CD4-positive, alpha-beta T cell treated with Interleukin-21 for 1 hour (primary cell): ENCODE measurements at regions not wholly inside any gene's neighbourhood (a gene's known extent, or its start where the extent isn't known, plus 50 kb on each side); places are given as distances from the start of the nearest gene placed in this dataset.
"Not testable (repeated sequence)": the region's sequence is repeated elsewhere in the genome, so short reads cannot be mapped to it uniquely, and the experiment has no call there.

Experiments
- DNase-seq: peaks from one replicate; pipeline ENCODE4 v3.0.0-alpha.2; 2020

- no peak for DNase-seq
Measured at GRCh38 chr20:47406849-47407682, 50.6 kb upstream of the ZMYND8 start.

GRCh38 chr20:47411161-47411560, 54.7 kb upstream of the ZMYND8 start:
- DNase-seq = no peak

DNA sequence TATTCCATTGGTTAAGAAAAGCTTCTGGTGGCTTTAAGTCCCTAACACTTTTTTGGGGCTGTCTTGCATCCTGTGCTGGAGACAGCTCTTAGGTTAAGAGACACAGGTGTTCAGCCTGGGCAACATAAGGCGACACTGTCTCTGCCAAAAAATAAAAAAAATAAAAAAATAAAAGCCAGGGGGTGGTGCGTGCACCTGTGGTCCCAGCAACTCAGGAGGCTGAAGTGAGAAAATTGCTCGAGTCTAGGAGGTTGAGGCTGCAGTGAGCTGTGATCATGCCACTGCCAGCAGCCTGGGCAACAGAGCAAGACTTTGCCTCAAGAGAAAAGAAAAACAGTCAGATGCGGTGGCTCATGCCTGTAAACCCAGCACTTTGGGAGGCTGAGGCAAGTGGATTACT, 55.6 kb upstream of the ZMYND8 start:
- no peak for DNase-seq

DNA sequence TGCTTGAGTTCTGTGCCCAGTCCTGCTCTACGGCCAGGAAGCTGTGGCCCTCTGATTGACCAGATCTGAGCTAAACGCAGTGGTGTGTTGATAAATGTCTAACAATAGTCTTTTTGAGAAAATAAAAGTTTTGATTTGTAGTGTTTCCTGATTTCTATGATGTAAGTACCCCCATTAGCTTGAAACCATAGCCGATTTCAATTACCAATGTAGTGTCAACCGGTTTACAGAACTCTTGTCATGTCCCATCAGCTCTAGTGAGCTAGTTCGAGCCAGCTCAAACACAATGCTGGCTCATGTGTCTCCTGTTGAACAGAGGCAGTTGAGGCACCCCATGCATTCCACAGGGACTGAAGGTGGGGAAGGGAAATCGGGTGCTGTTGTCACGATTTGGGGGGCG, 56.7 kb upstream of the ZMYND8 start:
- no peak for DNase-seq

GRCh38 chr20:47417245-47418068, 61.0 kb upstream of the ZMYND8 start:
- DNase-seq = no peak

GRCh38 chr20:47418069-47418757, 61.7 kb upstream of the ZMYND8 start:
- DNase-seq = no peak

DNA sequence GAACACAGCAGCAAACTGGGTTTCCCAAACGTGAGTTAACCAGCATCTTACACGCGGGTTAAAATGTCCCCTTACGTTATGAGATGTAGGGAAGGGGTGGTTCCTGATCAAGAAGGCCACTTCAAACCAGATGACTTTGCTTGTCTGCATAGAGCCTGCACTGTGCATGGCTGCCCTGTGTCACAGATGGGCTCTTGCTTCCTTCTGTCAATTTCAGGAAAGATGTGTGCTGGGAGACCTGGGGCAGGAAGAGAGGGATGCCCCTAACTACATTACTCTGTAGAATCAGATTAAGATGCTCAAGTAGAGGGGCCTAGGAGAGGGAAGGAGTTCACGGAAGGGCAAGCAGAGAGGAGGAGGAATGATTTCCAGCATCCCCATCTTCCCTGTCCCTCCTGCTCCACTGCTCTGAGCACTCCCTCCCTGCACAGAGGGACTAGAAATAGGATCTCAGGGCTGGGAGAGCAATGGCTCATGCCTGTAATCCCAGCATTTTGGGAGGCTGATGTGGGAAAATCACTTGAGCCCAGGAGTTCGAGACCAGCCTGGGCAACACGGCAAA, 63.5 kb upstream of the ZMYND8 start:
- no peak for DNase-seq

DNA sequence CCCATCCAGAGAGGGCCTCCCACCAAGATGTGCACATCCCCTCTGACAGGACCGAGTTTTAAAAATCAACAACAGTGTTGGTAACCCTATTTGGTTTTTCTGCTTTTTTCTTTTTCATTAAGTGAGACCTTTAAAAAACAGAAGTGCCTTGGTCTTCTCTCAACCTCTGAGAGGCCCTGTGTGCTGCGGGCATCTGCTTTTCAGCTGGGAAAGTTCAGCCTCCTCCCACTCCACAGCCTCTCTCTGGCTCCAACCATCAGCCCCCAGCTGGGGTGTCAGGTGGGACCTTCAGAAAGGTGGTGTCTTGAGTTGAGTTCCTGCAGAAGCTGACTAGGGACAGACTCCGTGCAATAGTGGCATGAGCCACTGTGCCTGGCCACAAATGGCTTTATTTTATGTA, 64.6 kb upstream of the ZMYND8 start:
- DNase-seq = no peak

- DNase-seq = no peak
Measured at GRCh38 chr20:47423586-47423985, 67.1 kb upstream of the ZMYND8 start.

DNA sequence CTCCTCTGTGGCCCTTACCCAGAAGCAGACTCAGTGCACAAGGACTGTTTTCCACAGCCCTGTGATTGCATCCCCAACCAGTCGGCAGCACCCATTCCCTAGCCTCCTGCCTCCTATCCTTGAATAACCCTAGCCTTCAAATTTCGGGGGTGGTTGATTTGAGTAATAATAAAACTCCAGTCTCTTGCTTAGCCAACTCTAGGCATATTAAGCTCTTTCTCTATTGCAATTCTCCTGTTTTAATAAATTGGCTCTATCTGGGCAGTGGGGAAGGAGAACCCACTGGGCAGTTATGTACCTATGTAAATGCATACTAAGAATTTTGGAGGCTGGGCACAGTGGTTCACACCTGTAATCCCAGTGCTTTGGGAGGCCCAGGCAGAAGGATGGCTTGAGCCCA, 70.6 kb upstream of the ZMYND8 start:
- DNase-seq = no peak

DNA sequence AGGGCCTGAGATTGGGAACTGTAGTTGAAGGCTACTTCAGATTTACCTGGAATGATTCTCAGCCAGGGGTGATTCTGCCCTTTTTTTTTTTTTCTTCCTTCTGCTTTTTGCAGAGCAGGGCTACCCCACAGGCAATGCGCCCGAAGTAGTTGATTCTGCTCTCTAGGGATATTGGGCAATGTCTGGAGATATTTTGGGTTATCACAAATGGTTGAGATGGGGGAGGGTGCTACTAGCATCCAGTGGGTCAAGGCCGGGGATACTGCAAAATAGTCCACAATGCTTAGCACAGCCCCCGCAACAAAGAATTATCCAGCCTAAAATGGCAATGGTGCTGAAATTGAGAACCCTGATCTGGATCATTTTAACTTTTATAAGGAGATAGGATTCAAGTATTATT, 71.2 kb upstream of the ZMYND8 start:
- no peak for DNase-seq

DNA sequence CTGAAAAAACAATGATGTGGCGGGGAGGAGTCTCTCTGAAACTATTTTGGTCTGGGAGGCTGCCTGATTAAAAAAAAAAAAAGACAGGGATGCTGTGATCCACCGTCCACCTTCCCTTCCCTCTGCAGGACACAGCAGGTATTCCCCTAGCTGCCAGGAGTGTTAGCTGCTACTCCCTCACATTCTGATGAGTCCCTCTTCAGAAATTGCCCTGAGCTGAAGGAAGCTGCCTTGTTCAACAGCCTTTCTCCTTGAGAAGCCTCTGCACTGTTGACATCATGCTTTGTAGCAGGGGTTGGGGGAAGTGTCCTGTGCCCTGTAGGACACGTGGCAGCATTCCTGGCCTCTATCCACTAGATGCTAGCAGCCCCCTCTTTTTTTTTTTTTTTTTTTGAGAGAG, 71.7 kb upstream of the ZMYND8 start:
- no peak for DNase-seq

GRCh38 chr20:47428851-47429336, 72.4 kb upstream of the ZMYND8 start:
- no peak for DNase-seq

- DNase-seq = no peak
Measured at GRCh38 chr20:47429409-47429808, 72.3 kb upstream of the NCOA3 start.

DNA sequence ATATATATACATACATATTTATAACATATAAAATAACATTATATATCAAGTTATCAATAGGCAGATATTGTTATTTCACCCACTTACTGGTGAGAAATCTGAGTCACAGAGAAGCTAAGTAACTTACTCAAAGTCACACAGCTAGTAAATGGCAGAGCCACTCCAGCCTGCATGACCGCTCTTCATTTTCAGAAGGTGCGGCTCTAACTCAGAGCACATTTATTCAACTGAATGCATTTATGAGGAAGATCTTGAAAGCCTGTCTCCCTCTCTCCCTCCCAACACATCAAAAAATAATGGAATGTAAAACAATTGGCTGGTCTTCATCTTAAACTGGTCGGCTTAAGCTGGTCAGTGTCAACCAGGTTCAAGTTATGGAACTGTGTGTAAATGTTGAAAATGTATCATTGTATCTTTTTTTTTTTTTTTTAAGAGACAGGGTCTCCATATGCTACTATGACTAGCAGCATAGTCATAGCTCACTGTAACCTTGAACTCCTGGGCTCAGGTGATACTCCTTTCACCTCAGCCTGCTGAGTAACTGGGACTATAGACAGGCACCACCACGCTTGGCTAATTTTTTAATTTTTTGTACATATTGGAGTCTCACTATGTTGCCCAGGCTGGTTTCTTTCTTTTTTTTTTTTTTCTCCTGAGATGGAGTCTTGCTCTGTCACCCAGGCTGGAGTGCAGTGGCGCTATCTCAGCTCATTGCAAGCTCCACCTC, 70.7 kb upstream of the NCOA3 start:
- no peak for DNase-seq

- DNase-seq = no peak
Measured at GRCh38 chr20:47432834-47433210, 68.9 kb upstream of the NCOA3 start.

GRCh38 chr20:47434128-47434779, 67.4 kb upstream of the NCOA3 start:
- DNase-seq = not testable (repeated sequence)

- peak; percentile 42 for DNase-seq
Measured at GRCh38 chr20:47438464-47439381, 63.0 kb upstream of the NCOA3 start.

DNA sequence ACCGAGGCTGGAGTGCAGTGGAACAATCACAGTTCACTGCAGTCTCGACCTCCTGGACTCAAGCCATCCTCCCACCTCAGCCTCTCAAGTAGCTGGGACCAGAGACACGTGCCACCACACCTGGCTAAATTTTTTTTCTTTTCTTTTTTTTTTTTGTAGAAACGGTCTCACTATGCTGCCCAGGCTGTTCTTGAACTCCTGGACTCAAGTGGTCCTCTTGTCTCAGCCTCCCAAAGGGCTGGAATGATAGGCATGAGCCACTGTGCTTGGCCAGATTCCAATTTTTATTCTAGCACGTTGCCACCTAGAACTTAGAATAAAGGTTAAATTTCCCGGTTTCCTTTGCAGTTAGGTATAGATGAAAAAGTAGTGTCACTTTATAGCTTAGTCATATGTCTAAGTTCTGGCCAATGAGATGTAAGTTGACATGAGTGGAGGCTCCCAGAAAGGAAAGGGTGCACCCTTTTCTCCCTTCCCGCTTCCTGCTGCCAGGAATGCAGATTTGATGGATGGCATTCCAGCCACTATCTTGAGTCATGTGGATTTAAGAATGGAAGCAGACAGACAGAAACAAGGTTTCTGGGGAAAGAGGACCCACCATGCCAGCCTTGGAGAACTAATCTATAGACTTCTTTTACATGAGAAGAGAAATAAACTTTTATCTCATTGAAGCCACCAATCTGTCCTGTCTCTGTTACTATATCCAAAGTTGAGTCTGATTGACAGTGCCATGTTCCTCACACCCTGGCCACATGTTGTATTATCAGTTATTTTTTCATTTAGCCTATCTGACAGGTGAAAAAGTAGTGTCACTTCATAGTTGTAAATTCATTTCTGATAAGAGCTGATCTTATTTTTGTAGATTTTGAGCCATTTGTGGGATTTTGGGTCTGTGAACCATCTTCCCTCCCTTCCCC, 60.6 kb upstream of the NCOA3 start:
- DNase-seq = no peak

- DNase-seq = no peak
Measured at GRCh38 chr20:47441774-47442150, 59.9 kb upstream of the NCOA3 start.
